ENCODE measurements at regions not wholly inside any gene's neighbourhood (a gene's known extent, or its start where the extent isn't known, plus 50 kb on each side); places are given as distances from the start of the nearest gene placed in this dataset.
A peak's percentile ranks its signal among the peaks of the same experiment; 100 is the strongest.

GRCh38 chr3:43177085-43177484 is 71.2 kb upstream of the POMGNT2 start:
- no peak for DNase-seq

- no peak for DNase-seq
These were observed 70.8 kb upstream of the POMGNT2 start for GRCh38 chr3:43176666-43177065.

- no peak for DNase-seq
These were observed 69.7 kb upstream of the POMGNT2 start for GRCh38 chr3:43175541-43175940.

- no peak for DNase-seq
These were observed 68.1 kb upstream of the POMGNT2 start for GRCh38 chr3:43173949-43174348.

GRCh38 chr3:43171748-43172147 is 65.9 kb upstream of the POMGNT2 start:
- no peak for DNase-seq

- no peak for DNase-seq
These were observed 64.7 kb upstream of the POMGNT2 start for GRCh38 chr3:43170553-43170952.

- no peak for DNase-seq
These were observed 64.1 kb upstream of the POMGNT2 start for GRCh38 chr3:43169987-43170386.

- DNase-seq, result no peak
These were observed 60.5 kb upstream of the POMGNT2 start for GRCh38 chr3:43166406-43166805.

- no peak for DNase-seq
These were observed 59.9 kb upstream of the POMGNT2 start for GRCh38 chr3:43165786-43166185.

GRCh38 chr3:43163895-43164493 is 58.1 kb upstream of the POMGNT2 start:
- no peak for DNase-seq

GRCh38 chr3:43162230-43163084 is 56.6 kb upstream of the POMGNT2 start:
- DNase-seq, result peak; percentile 66

- DNase-seq, result no peak
These were observed 55.9 kb upstream of the POMGNT2 start for GRCh38 chr3:43161684-43162229.

GRCh38 chr3:43160664-43161063 is 54.8 kb upstream of the POMGNT2 start:
- no peak for DNase-seq

- no peak for DNase-seq
These were observed 54.0 kb upstream of the POMGNT2 start for GRCh38 chr3:43159876-43160255.

- DNase-seq, result no peak
These were observed 53.4 kb upstream of the POMGNT2 start for GRCh38 chr3:43159131-43159875.

- DNase-seq, result no peak
These were observed 51.1 kb upstream of the POMGNT2 start for GRCh38 chr3:43156812-43157455.

- DNase-seq, result no peak
These were observed 49.7 kb upstream of the POMGNT2 start for GRCh38 chr3:43155464-43156121.
